Left ventricle myocardium inferior (tissue), 1 donor: ENCODE measurements at regions not wholly inside any gene's neighbourhood (a gene's known extent, or its start where the extent isn't known, plus 50 kb on each side); places are given as distances from the start of the nearest gene placed in this dataset.

Source experiments
- DNase-seq: peaks from one replicate; pipeline ENCODE4 v3.0.0-alpha.2; 2020
- H3K27ac ChIP-seq: fragments of 200-600 bp; replicated peaks from 2 replicates; pipeline ENCODE4 v1.8.0; 2021
- H3K27me3 ChIP-seq: fragments of 200-600 bp; 2 replicates; pipeline ENCODE4 v1.8.0; 2021; ENCODE audit warnings: low read depth
- H3K36me3 ChIP-seq: fragments of 200-600 bp; 2 replicates; pipeline ENCODE4 v1.8.0; 2021
- H3K4me1 ChIP-seq: fragments of 200-600 bp; 2 replicates; pipeline ENCODE4 v1.8.0; 2021
- H3K4me3 ChIP-seq: fragments of 200-600 bp; 2 replicates; pipeline ENCODE4 v1.8.0; 2021; ENCODE audit warnings: mild to moderate bottlenecking, moderate library complexity
- H3K9me3 ChIP-seq: fragments of 200-600 bp; replicated peaks from 2 replicates; pipeline ENCODE4 v1.8.0; 2021
- intact Hi-C: fragments of 100-400 bp; cut with micrococcal nuclease; formaldehyde crosslinking; loops from one replicate; pipeline ENCODE4 v1.11.0; 2022
- TF ChIP-seq, protein P1 (sequence below): fragments of 200-600 bp; IDR thresholded peaks from 2 replicates; pipeline ENCODE4 v1.8.0; 2021; ENCODE audit warnings: antibody characterized with exemption, mild to moderate bottlenecking, borderline replicate concordance
- donor health status: DM: no; HTN: yes; CAD: no; lungs with severe emphysema.

DNA sequence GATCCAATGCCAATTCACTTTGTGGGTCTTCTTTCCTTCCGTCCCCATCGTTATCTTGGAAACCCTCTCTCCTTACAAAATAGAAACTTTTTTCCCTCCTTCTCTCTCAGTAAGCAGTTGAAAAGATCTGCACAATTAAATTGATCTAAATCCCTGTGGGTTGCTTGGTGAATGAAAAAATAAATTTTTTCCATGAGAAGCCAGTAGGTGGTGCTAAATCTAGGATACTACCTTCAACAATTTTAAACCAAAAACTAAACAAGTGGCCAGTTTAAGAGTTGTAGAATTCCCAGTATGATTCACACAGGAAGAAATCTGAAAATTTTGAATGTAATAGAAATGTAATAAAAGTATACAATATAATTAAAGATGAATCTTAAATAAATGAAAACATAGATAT lies 990.3 kb upstream of the ZNF722 start:
- no peak for DNase-seq
- Histone ChIP-seq H3K4me3 (no peak overlapping the region), H3K9me3 (peaks cover 2% of the 10 kb centered on the region), H3K27ac (no peak overlapping the region), H3K4me1 (no peaks in the 10 kb centered on the region), H3K27me3 (no peaks in the 10 kb centered on the region), H3K36me3 (no peaks in the 10 kb centered on the region)
- TF ChIP-seq, protein P1, sequence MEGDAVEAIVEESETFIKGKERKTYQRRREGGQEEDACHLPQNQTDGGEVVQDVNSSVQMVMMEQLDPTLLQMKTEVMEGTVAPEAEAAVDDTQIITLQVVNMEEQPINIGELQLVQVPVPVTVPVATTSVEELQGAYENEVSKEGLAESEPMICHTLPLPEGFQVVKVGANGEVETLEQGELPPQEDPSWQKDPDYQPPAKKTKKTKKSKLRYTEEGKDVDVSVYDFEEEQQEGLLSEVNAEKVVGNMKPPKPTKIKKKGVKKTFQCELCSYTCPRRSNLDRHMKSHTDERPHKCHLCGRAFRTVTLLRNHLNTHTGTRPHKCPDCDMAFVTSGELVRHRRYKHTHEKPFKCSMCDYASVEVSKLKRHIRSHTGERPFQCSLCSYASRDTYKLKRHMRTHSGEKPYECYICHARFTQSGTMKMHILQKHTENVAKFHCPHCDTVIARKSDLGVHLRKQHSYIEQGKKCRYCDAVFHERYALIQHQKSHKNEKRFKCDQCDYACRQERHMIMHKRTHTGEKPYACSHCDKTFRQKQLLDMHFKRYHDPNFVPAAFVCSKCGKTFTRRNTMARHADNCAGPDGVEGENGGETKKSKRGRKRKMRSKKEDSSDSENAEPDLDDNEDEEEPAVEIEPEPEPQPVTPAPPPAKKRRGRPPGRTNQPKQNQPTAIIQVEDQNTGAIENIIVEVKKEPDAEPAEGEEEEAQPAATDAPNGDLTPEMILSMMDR = no peak
- intact Hi-C loops = no loop called here

DNA sequence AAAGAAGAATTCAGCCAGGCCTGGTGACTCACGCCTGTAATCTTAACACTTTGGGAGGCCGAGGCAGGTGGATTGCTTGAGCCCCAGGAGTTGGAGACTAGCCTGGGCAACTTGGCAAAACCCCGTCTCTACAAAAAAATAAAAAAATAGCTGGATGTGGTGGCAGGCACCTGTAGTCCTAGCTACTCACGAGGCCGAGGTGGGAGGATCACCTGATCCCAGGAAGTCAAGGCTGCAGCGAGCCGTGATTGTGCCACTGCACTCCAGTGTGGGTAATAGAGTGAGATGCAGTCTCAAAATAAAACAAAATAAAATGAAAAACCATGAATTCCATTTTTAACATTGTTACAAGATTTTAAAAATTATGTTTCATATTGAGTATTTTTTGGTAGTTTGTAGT lies 988.9 kb upstream of the ZNF722 start:
- H3K9me3 ChIP-seq = peaks cover 4% of the 10 kb centered on the region

DNA sequence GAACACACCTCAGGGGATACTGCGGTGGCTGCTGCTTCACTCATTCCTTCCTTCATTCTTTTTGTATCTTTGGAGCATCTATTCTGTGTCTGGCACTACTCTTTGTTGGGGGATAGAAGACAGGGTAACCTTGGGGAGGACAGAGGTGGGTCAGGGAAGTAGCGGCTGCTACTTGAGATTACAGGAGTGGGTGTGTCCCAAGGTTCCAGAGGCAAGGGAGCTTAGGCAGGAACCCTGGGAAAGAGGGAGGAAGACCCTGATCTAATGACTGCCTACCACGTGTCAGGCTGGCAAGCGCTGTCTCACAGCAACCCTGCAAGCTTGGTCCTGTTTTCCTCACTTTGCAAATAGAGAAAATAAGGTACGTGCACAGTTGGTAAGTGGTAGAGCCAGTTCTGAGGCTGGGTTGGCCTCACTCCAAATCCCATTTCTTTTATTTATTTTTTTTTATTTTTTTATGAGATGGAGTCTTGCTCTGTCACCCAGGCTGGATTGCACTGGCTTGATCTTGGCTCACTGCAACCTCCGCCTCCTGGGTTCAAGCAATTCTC lies 985.9 kb upstream of the ZNF722 start:
- TF ChIP-seq, protein P1 = no peak

More for the DNA sequence above, 988.9 kb upstream of the ZNF722 start:
- Histone ChIP-seq H3K36me3 (no peaks in the 10 kb centered on the region), H3K27ac (no peak overlapping the region), H3K4me1 (no peaks in the 10 kb centered on the region), H3K4me3 (no peak overlapping the region), H3K27me3 (no peaks in the 10 kb centered on the region)
- intact Hi-C loops = no loop called here
- TF ChIP-seq, protein P1 = no peak
- DNase-seq = no peak

DNA sequence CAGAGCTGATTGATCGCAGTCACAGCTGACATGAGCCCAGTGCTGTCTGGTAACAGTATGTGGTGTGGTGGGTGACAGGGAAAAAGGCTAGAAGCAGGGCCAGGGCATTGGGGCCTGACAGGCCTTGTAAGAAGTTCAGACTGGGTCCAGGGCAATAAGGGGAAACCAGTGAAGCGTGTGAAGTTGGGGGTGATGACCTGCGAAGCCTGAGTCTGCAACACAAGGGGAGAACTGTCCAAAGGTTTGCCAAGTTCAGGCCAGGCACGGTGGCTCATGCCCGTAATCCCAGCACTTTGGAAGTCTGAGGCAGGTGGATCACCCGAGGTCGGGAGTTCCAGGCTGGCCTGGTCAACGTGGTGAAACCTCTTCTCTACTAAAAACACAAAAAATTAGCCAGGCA lies 983.9 kb upstream of the ZNF722 start:
- intact Hi-C loops = no loop called here
- H3K27me3 ChIP-seq = no peaks in the 10 kb centered on the region
- no peak overlapping the region for H3K27ac ChIP-seq
- no peak overlapping the region for H3K4me3 ChIP-seq
- H3K9me3 ChIP-seq = peaks cover 39% of the 10 kb centered on the region
- H3K4me1 ChIP-seq = no peaks in the 10 kb centered on the region
- TF ChIP-seq, protein P1 = no peak
- no peak for DNase-seq
- H3K36me3 ChIP-seq = no peaks in the 10 kb centered on the region

More for the DNA sequence above, 985.9 kb upstream of the ZNF722 start:
- Histone ChIP-seq H3K4me1 (no peaks in the 10 kb centered on the region), H3K36me3 (no peaks in the 10 kb centered on the region), H3K27ac (no peak overlapping the region), H3K27me3 (no peaks in the 10 kb centered on the region), H3K4me3 (no peak overlapping the region), H3K9me3 (peaks cover 28% of the 10 kb centered on the region)
- intact Hi-C loops = no loop called here
- no peak for DNase-seq

DNA sequence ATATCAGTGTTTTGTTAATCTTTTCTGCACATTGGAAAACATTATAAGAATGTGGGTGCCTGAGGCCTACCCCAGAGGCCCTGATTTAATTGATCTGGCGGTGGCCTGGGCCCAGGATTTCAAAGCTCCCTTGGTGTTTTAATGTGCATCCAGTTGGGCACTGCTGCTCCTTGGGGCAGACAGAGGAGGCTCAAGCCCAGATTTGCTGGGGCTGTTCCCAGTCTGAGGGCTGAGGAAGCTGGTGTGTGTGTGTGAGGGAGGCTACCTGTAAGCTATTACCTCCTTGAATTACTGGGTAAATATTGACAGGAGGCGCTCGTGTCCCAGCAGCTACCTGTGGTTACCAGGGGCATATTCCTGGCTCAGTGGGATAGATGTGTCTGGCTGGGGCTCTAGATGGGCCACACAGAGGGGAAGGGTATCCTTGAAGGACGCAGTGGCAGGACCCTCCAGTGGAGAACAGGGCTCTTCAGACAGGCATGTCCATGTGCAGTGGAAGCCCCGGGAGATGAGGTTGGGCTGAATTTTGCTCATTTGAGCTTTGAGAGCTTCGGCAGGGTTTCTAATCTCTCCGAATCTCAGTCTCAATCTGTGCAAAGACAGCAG lies 975.4 kb upstream of the ZNF722 start:
- Histone ChIP-seq H3K36me3 (no peaks in the 10 kb centered on the region), H3K4me3 (no peak overlapping the region), H3K4me1 (no peaks in the 10 kb centered on the region), H3K9me3 (peaks cover 55% of the 10 kb centered on the region), H3K27me3 (no peaks in the 10 kb centered on the region), H3K27ac (no peak overlapping the region)
- TF ChIP-seq, protein P1 = no peak
- no peak for DNase-seq
- intact Hi-C loops = no loop called here
